ENCODE measurements at regions not wholly inside any gene's neighbourhood (a gene's known extent, or its start where the extent isn't known, plus 50 kb on each side); places are given as distances from the start of the nearest gene placed in this dataset.

DNA sequence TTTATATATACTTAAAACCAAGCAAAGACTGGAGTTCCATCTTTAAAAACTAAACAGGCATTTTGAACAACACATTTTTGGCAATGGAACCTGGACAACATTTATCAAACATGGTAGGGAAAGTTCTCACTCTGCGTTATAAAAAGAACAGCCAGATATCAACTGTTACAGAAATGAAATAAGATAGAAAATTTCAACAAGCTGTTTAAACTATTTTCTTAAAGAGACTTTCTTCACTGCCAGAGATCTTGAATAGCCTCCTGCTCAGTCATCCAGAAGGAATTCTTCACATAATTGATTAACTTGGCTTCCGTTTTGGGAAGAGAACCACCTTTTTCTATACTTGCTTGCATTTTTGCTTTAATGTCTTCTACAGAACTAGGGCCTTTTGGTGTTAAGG, 166.0 kb upstream of the PIK3C3 start:
- Histone ChIP-seq H3F3A (ENCODE audit: insufficient read depth, low read length) (no peaks in the 10 kb centered on the region), H3K36me3 (ENCODE audit: insufficient read depth, low read length) (no peaks in the 10 kb centered on the region), H3K4me3 (ENCODE audit: low read depth, low read length, poor library complexity, severe bottlenecking) (no peak overlapping the region), H3K9me3 (ENCODE audit: low read length) (no peaks in the 10 kb centered on the region), H3K4me2 (ENCODE audit: low read length) (no peak overlapping the region), H3K9me2 (ENCODE audit: low read depth, low read length) (no peaks in the 10 kb centered on the region), H3K4me1 (ENCODE audit: insufficient read depth, low read length, severe bottlenecking) (no peaks in the 10 kb centered on the region), H4K20me1 (ENCODE audit: insufficient read depth, low read length) (no peaks in the 10 kb centered on the region), H2AFZ (ENCODE audit: low read length) (no peak overlapping the region), H3K27me3 (ENCODE audit: insufficient read depth, low read length) (no peaks in the 10 kb centered on the region), H3K79me2 (ENCODE audit: insufficient read depth, low read length) (no peaks in the 10 kb centered on the region), H3K27ac (ENCODE audit: low read depth, low read length, poor library complexity, severe bottlenecking) (no peak overlapping the region), H3K9ac (ENCODE audit: low read length) (no peak overlapping the region)
- TF ChIP-seq, protein P1, sequence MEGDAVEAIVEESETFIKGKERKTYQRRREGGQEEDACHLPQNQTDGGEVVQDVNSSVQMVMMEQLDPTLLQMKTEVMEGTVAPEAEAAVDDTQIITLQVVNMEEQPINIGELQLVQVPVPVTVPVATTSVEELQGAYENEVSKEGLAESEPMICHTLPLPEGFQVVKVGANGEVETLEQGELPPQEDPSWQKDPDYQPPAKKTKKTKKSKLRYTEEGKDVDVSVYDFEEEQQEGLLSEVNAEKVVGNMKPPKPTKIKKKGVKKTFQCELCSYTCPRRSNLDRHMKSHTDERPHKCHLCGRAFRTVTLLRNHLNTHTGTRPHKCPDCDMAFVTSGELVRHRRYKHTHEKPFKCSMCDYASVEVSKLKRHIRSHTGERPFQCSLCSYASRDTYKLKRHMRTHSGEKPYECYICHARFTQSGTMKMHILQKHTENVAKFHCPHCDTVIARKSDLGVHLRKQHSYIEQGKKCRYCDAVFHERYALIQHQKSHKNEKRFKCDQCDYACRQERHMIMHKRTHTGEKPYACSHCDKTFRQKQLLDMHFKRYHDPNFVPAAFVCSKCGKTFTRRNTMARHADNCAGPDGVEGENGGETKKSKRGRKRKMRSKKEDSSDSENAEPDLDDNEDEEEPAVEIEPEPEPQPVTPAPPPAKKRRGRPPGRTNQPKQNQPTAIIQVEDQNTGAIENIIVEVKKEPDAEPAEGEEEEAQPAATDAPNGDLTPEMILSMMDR (IDR thresholded peaks at IDR 0.05; ENCODE audit: low read length) = no peak
- no peak for TF ChIP-seq EZH2 (IDR thresholded peaks at IDR 0.05; ENCODE audit: borderline replicate concordance, low read length)

DNA sequence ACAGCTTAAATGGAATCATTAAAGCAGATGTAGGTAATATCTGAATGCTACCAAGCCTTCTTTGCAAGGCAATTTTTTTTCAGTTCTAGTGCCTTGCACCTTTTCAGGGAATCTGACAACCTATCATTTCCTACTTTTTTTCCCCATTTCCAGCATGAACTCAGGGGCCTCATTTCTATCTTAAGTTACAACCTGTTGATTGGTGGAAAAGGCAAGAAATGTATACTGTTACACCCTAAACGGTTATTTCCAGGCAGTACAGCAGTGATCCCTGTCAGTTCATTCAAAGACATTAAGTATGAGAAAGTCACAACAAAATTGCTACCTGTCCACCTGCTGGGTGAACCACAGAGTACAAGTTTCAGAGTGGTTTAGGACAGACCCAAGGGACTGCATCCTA, 171.2 kb upstream of the PIK3C3 start:
- Histone ChIP-seq H3K27ac (ENCODE audit: low read depth, low read length, poor library complexity, severe bottlenecking) (no peak overlapping the region), H2AFZ (ENCODE audit: low read length) (no peak overlapping the region), H3K4me2 (ENCODE audit: low read length) (no peak overlapping the region), H3K36me3 (ENCODE audit: insufficient read depth, low read length) (no peaks in the 10 kb centered on the region), H3K79me2 (ENCODE audit: insufficient read depth, low read length) (no peaks in the 10 kb centered on the region), H3K9me3 (ENCODE audit: low read length) (no peaks in the 10 kb centered on the region), H3F3A (ENCODE audit: insufficient read depth, low read length) (no peaks in the 10 kb centered on the region), H3K4me1 (ENCODE audit: insufficient read depth, low read length, severe bottlenecking) (no peaks in the 10 kb centered on the region), H3K9me2 (ENCODE audit: low read depth, low read length) (no peaks in the 10 kb centered on the region), H3K4me3 (ENCODE audit: low read depth, low read length, poor library complexity, severe bottlenecking) (no peak overlapping the region), H3K27me3 (ENCODE audit: insufficient read depth, low read length) (no peaks in the 10 kb centered on the region), H3K9ac (ENCODE audit: low read length) (no peak overlapping the region), H4K20me1 (ENCODE audit: insufficient read depth, low read length) (no peaks in the 10 kb centered on the region)
- TF ChIP-seq EZH2 (IDR thresholded peaks at IDR 0.05; ENCODE audit: borderline replicate concordance, low read length) = no peak
- TF ChIP-seq, protein P1 (IDR thresholded peaks at IDR 0.05; ENCODE audit: low read length) = no peak

DNA sequence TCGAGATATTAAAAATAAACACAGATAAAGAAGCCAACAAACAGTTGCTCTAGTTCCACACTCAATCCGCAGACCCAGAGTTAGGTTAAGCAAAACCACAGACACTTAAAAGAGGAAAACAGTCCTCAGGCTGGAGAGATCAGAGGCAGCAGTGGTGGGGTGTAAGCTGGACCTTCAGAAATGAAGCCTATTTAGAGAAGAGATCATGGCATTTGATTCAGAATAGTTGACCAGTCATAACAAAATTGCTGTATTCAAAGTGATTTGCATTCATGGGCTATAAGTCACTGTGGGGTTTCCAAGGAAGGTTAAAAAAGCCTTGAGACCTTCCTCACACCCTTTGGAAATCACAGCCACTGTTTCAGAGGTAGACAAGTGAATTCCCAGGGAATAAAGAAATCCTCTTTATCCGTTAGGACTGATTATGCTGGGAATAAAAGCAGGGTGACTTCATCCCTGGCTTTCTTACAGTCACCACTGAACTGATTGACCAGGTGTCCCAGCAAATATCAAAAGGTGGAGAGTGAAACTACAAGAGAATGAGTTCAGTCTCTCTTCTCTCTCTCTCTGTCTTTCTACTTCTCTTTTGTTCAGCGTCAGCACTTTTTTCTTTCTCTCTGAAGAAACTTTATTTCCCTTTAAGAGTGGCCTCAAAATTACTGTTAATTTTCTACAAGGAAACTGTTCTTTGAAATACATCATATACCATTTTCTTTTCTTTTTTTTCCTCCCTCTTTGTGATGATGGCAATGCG, 171.8 kb upstream of the PIK3C3 start:
- Histone ChIP-seq H3K4me3 (ENCODE audit: low read depth, low read length, poor library complexity, severe bottlenecking) (no peak overlapping the region), H3K4me2 (ENCODE audit: low read length) (no peak overlapping the region), H3K36me3 (ENCODE audit: insufficient read depth, low read length) (no peaks in the 10 kb centered on the region), H2AFZ (ENCODE audit: low read length) (no peak overlapping the region), H3K79me2 (ENCODE audit: insufficient read depth, low read length) (no peaks in the 10 kb centered on the region), H3F3A (ENCODE audit: insufficient read depth, low read length) (no peaks in the 10 kb centered on the region), H3K9ac (ENCODE audit: low read length) (no peak overlapping the region), H3K4me1 (ENCODE audit: insufficient read depth, low read length, severe bottlenecking) (no peaks in the 10 kb centered on the region), H3K27me3 (ENCODE audit: insufficient read depth, low read length) (no peaks in the 10 kb centered on the region), H3K27ac (ENCODE audit: low read depth, low read length, poor library complexity, severe bottlenecking) (no peak overlapping the region), H3K9me3 (ENCODE audit: low read length) (no peaks in the 10 kb centered on the region), H3K9me2 (ENCODE audit: low read depth, low read length) (no peaks in the 10 kb centered on the region), H4K20me1 (ENCODE audit: insufficient read depth, low read length) (no peaks in the 10 kb centered on the region)
- no peak for TF ChIP-seq EZH2 (IDR thresholded peaks at IDR 0.05; ENCODE audit: borderline replicate concordance, low read length)
- TF ChIP-seq, protein P1 (IDR thresholded peaks at IDR 0.05; ENCODE audit: low read length) = no peak
